GM21825 (cell line): ENCODE measurements at regions not wholly inside any gene's neighbourhood (a gene's known extent, or its start where the extent isn't known, plus 50 kb on each side); places are given as distances from the start of the nearest gene placed in this dataset.
"Not testable (repeated sequence)": the region's sequence is repeated elsewhere in the genome, so short reads cannot be mapped to it uniquely, and the experiment has no call there.

Source experiments
- ATAC-seq: cut with Tn5 transposase; IDR thresholded peaks from one replicate; pipeline ENCODE4 v1.9.1; 2021; ENCODE audit warnings: mild to moderate bottlenecking, moderate library complexity; ENCODE audit not compliant: unreplicated experiment

DNA sequence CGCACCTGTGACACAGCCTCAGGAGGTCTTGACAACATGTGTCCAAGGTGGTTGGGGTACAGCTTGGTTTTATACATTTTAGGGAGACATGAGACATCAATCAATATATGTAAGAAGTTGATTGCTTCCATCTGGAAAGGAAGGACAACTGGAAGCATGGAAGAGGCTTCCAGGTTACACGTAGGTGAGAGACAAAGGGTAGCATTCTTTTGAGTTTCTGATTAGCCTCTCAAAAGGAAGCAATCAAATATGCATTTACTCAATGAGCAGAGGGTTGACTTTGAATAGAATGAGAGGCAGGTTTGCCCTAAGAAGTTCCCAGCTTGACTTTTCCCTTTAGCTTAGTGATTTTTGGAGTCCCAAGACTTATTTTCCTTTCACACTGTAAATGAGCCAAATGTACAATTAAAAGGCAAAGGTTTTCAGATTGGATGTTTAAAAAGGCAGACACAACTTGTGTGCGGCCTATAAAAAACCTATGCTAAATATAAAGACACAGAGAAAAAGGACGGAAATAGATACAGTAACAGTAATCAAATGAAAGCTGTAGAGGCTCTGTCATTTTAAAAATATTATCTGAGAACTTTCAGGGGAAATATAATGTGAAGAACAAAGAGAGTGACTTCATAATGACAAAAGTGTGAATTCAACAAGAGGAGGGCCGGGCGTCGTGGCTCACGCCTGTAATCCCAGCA, 65.7 kb upstream of the LANCL2 start:
- no peak for ATAC-seq

DNA sequence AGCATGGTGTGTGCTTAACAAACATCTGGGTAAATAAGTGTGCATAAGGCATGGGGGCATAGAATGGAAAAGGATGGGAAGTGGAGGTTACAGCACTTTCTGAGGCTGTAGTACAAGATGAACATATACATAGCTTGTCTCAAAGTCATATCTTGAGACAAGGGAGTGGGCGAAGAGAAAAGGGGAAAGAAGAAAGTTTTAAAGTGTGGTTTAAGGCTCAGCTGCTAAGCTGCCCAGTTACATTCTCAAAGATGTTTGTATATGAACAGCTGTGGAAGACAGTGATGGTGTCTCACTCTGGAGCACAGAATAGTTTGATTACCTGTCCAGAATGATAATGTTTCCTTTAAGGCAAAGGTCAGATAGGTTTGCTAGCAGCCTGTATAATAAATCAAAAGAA, 61.9 kb upstream of the LANCL2 start:
- no peak for ATAC-seq

GRCh38 chr7:55304018-55304762, 60.9 kb upstream of the LANCL2 start:
- ATAC-seq = no peak

GRCh38 chr7:55305135-55305534, 60.0 kb upstream of the LANCL2 start:
- ATAC-seq = no peak

GRCh38 chr7:55306331-55306730, 58.8 kb upstream of the LANCL2 start:
- no peak for ATAC-seq

DNA sequence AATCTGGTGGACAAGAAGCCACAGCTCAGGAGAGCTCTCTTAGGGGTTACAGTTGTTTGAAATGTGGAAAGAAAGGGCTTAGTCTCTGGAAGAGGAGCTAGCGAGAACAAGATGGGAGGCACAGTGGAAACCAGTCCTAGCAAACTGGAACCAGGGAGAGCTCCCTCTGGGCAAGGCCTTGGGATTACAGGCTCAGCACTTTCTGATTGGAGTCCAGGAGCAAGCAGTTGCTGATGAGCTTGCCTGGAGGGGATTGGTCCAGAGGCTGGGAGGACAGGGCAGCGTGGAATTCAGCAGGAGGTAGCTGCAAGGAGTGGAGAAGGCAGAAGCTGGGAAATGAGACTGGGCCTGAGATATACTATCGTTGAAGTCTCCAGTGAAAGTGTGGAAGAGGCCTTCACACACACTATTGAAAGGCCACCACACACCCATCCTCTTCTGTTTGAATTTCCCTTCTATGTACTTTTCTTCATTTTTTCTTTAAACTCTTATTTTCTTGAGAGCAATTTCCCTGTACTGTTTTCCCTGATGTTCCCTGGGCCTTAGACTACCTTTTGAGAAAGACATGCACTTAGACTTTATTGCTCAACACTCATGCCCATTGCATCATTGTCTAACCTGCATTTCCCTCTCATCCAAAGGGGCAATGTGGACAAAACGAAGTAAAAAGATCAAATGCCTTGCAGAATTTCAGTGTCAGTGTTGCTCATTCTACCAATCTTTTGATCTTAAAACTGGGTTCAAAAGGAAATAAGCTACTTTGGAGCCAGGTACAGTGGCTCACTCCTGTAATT, 57.8 kb upstream of the LANCL2 start:
- no peak for ATAC-seq

DNA sequence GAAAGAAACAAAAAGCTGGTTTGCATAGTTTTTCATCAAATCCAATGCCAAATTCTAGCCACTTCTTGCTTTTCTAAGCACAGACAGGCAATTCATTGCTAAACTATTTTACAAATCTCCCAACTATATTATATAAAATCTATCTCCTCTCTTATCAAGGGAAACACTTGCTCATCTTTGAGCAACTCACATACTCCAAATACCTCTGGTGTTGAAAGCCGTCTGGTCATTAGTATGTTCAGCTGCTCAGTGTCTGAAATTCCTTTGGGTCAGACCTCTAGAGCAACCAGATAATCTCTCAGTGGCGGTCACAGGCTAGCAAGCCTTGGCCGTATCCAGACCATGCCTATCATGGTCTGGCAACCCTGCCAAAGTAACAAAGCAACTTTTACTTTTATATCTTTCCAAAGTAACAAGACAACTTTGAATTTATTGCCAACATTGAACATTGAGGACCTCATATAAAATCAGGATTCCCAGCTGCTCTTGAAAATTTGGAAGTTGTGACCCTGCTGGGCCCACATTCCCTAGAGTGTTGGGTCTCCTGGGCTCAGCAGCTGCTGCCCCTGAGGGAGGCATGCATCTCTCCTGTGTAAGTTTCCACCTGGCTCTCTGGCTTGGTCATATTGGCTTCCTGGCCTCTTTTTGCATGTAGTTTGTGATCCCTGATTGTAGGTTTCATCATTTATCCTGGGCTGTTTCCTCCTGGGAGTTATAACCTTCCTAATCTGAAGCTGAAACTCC, 56.8 kb upstream of the LANCL2 start:
- ATAC-seq = peak; percentile 3

DNA sequence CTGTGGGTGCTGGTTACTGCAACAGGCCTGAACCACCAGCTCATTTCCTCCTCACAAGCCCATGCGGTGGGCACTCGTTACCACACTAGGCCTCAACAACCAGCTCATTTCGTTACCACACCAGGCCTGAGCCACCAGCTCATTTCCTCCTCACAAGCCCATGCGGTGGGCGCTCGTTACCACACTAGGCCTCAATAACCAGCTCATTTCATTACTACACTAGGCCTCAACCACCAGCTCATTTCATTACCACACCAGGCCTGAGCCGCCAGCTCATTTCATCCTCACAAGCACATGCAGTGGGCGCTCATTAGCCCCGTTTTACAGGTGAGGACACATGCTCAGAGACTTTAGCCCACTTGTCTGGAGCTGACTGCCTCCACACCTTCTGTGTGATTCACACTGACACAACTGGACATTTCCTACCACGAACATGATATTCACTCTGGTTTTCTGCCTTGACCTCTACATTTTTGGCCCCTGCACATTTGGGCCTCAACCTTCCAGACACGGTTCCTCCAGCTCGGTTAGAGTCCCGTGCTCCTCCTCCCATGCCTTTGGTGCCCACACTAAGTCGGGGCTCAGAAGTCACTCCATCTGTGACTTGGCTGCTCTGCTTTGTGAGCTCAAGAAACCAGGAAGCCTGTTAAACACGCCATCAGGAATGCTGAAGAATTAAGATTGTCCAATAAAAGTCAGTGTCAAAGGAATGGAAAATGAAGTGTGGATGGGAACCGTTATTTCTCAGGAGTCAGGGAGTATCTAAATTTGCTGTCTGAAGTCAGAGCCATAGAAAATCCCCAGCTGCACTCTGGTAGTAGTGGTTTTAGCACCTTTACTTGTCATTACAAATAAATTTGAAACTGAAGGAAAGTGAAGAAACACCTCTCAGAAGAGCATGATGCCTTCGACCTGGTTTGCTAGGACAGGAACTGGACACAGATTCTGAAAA, 55.8 kb upstream of the LANCL2 start:
- ATAC-seq = peak; percentile 92

GRCh38 chr7:55310287-55311025, 54.7 kb upstream of the LANCL2 start:
- no peak for ATAC-seq

- ATAC-seq = not testable (repeated sequence)
These were observed 53.2 kb upstream of the LANCL2 start for GRCh38 chr7:55311892-55312291.

DNA sequence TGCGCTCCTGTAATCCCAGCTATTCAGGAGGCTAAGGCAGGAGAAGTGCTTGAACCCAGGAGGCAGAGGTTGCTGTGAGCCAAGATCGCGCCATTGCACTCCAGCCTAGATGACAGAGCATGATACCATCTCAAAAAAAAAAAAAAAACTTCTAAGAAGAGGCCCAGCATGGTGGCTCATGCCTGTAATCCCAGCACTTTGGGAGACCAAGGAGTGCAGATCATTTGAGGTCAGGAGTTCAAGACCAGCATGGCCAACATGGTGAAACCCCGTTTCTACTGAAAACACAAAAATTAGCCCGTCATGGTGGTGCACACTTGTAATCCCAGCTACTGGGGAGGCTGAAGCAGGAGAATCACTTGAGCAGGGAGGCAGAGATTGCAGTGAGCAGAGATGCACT, 51.5 kb upstream of the LANCL2 start:
- ATAC-seq = not testable (repeated sequence)

- ATAC-seq = no peak
These were observed 50.2 kb upstream of the LANCL2 start for GRCh38 chr7:55314967-55315366.
